SH-SY5Y (cell line): ENCODE measurements at regions not wholly inside any gene's neighbourhood (a gene's known extent, or its start where the extent isn't known, plus 50 kb on each side); places are given as distances from the start of the nearest gene placed in this dataset.

ENCODE experiments used
- GATA2 ChIP-seq: IDR thresholded peaks from 2 replicates; pipeline ENCODE4 v1.6.1; 2011; ENCODE audit warnings: mild to moderate bottlenecking, low read depth, low read length
- GATA3 ChIP-seq: IDR thresholded peaks from 2 replicates; pipeline ENCODE4 v1.6.1; 2011; ENCODE audit warnings: low read depth, mild to moderate bottlenecking, low read length, moderate library complexity

- TF ChIP-seq GATA2 = no peak
- TF ChIP-seq GATA3 = no peak
Measured at GRCh38 chr1:104189207-104189606, 439.5 kb downstream of the AMY1C start.
